GM18867 (cell line): ENCODE measurements at regions not wholly inside any gene's neighbourhood (a gene's known extent, or its start where the extent isn't known, plus 50 kb on each side); places are given as distances from the start of the nearest gene placed in this dataset.

Experiments
- ATAC-seq: cut with Tn5 transposase; IDR thresholded peaks from one replicate; pipeline ENCODE4 v1.9.1; 2021; ENCODE audit warnings: mild to moderate bottlenecking, moderate library complexity; ENCODE audit not compliant: unreplicated experiment

- no peak for ATAC-seq
Measured at GRCh38 chr2:82665691-82666090, 1793.4 kb downstream of the SUCLG1 start.

GRCh38 chr2:82657106-82657505, 1802.0 kb downstream of the SUCLG1 start:
- ATAC-seq = no peak

GRCh38 chr2:82656420-82656819, 1802.7 kb downstream of the SUCLG1 start:
- ATAC-seq = no peak

GRCh38 chr2:82652117-82652516, 1807.0 kb downstream of the SUCLG1 start:
- ATAC-seq = no peak

- no peak for ATAC-seq
Measured at GRCh38 chr2:82650038-82650437, 1809.0 kb downstream of the SUCLG1 start.

GRCh38 chr2:82641598-82642180, 1817.4 kb downstream of the SUCLG1 start:
- ATAC-seq = no peak

- no peak for ATAC-seq
Measured at GRCh38 chr2:82636402-82637020, 1822.6 kb downstream of the SUCLG1 start.

GRCh38 chr2:82599021-82599420, 1860.1 kb downstream of the SUCLG1 start:
- no peak for ATAC-seq

GRCh38 chr2:82596581-82596980, 1862.5 kb downstream of the SUCLG1 start:
- ATAC-seq = no peak

- no peak for ATAC-seq
Measured at GRCh38 chr2:82591718-82592117, 1867.4 kb downstream of the SUCLG1 start.

GRCh38 chr2:82576656-82577055, 1882.4 kb downstream of the SUCLG1 start:
- ATAC-seq = no peak

- no peak for ATAC-seq
Measured at GRCh38 chr2:82539280-82539621, 1919.8 kb downstream of the SUCLG1 start.

GRCh38 chr2:82538590-82539279, 1920.3 kb downstream of the SUCLG1 start:
- ATAC-seq = no peak

GRCh38 chr2:82528288-82528687, 1930.8 kb downstream of the SUCLG1 start:
- ATAC-seq = no peak

- no peak for ATAC-seq
Measured at GRCh38 chr2:82527124-82527523, 1932.0 kb downstream of the SUCLG1 start.

- no peak for ATAC-seq
Measured at GRCh38 chr2:82526277-82526676, 1932.8 kb downstream of the SUCLG1 start.

GRCh38 chr2:82525744-82526143, 1933.3 kb downstream of the SUCLG1 start:
- no peak for ATAC-seq

GRCh38 chr2:82524826-82525225, 1934.3 kb downstream of the SUCLG1 start:
- no peak for ATAC-seq

- no peak for ATAC-seq
Measured at GRCh38 chr2:82511894-82512293, 1947.2 kb downstream of the SUCLG1 start.

- ATAC-seq = no peak
Measured at GRCh38 chr2:82508702-82509101, 1950.4 kb downstream of the SUCLG1 start.

GRCh38 chr2:82507657-82508056, 1951.4 kb downstream of the SUCLG1 start:
- no peak for ATAC-seq

GRCh38 chr2:82501217-82501616, 1957.9 kb downstream of the SUCLG1 start:
- ATAC-seq = no peak
